GM19455 (cell line): ENCODE measurements at regions not wholly inside any gene's neighbourhood (a gene's known extent, or its start where the extent isn't known, plus 50 kb on each side); places are given as distances from the start of the nearest gene placed in this dataset.
A peak's percentile ranks its signal among the peaks of the same experiment; 100 is the strongest.
"Not testable (repeated sequence)": the region's sequence is repeated elsewhere in the genome, so short reads cannot be mapped to it uniquely, and the experiment has no call there.

Source experiments
- ATAC-seq: cut with Tn5 transposase; IDR thresholded peaks from one replicate; pipeline ENCODE4 v1.9.1; 2021; ENCODE audit not compliant: unreplicated experiment

GRCh38 chr4:43089730-43090129, 197.2 kb downstream of the GRXCR1 start:
- no peak for ATAC-seq

- ATAC-seq = no peak
Observed at GRCh38 chr4:43103048-43103447, 210.5 kb downstream of the GRXCR1 start.

DNA sequence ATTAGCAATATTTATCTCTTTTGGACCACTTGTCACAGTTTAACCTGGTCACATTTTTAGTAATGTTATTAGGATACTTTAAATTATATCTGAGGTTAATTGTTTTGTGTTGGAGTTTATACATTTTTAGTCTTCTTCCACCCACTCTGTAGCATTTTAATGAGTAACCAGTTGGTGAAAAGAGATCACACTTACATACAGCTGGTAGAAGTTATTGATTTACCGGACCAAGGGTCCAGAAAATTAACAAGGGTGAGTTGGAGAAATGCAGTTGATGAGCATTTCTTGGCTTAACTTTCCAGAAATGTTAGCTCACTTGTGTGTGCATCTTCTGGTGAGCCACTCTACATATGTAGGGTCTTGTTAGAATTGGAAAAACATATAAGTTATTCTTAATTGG, 219.6 kb downstream of the GRXCR1 start:
- no peak for ATAC-seq

- ATAC-seq = no peak
Observed at GRCh38 chr4:43113196-43113595, 220.7 kb downstream of the GRXCR1 start.

- no peak for ATAC-seq
Observed at GRCh38 chr4:43126595-43126994, 234.1 kb downstream of the GRXCR1 start.

- ATAC-seq = no peak
Observed at GRCh38 chr4:43130228-43131021, 237.9 kb downstream of the GRXCR1 start.

- ATAC-seq = peak; percentile 84
Observed at GRCh38 chr4:43132010-43132582, 239.6 kb downstream of the GRXCR1 start.

- no peak for ATAC-seq
Observed at GRCh38 chr4:43133566-43133965, 241.1 kb downstream of the GRXCR1 start.

GRCh38 chr4:43136752-43137151, 244.2 kb downstream of the GRXCR1 start:
- ATAC-seq = no peak

DNA sequence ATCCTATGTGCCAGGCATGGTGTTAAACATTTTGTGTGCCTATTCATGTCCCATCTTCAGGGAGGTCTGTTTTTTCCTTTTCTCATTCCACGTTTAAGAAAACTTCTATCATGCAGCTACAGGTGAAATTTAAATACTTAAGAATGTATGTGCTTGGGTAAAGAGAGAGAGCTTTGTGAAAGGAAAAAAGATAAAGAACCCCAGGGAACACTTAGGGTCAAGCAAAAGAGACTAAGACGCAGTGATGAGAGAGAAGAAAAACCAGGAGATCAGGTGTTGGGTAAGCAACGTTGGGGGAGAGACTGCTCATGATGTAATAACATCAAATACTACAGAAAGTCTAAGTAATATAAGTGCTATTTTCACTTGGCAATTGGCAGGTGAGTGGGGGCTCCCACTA, 253.7 kb downstream of the GRXCR1 start:
- no peak for ATAC-seq

GRCh38 chr4:43148481-43148880, 256.0 kb downstream of the GRXCR1 start:
- ATAC-seq = no peak

GRCh38 chr4:43163101-43163792, 270.7 kb downstream of the GRXCR1 start:
- ATAC-seq = peak; percentile 62

DNA sequence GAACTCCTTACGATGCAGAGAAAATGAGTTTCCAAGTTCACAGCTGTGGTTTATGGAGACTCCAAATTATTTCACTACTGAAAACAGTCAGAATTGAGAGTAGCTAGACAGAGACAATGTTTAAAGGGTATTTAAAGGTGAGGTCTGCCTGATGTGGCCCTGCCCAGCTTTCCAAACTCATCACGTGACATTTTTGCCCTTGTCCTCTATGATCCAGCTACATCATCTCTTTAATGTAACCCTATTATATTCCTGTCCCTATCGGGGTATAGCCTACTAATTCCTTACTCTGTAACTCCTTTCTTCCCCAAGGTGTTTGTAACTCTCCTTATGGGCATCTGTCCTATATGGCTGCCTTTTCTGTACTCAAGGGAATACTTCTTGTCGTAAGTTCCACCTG, 297.2 kb downstream of the GRXCR1 start:
- no peak for ATAC-seq

DNA sequence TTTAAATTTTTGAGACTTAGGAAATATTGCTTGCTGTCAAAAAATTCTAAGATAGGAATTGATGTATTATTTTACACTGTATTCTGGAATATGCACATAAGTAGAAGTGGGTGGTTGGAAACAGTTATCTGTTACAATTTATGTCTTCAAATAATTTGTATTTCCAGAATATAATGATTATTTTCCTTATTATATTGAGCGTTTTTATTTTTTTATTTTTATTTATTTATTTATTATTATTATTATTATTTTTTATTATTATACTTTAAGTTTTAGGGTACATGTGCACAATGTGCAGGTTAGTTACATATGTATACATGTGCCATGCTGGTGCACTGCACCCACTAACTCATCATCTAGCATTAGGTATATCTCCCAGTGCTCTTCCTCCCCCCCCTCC, 320.1 kb downstream of the GRXCR1 start:
- ATAC-seq = not testable (repeated sequence)

DNA sequence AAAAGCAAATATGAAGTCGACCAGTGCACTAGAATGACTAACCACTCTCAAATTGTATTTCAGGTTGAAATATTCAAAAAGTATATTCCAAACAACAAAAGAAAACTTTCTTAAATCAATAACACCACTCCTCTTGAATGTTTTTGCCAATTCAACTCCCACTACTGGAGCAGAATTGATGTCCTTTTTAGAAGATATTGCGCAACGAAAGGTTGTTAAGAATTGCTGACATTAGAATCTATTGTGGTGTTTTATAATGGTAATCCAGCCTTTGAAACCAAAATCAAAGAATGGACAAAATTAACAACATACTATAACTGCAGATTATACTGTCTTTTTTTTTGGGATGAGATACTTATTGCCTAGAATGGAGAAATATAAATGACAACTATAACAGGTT, 331.3 kb downstream of the GRXCR1 start:
- no peak for ATAC-seq

- no peak for ATAC-seq
Observed at GRCh38 chr4:43224559-43224958, 332.0 kb downstream of the GRXCR1 start.

- no peak for ATAC-seq
Observed at GRCh38 chr4:43233321-43233720, 340.8 kb downstream of the GRXCR1 start.

- no peak for ATAC-seq
Observed at GRCh38 chr4:43234626-43235415, 342.3 kb downstream of the GRXCR1 start.

DNA sequence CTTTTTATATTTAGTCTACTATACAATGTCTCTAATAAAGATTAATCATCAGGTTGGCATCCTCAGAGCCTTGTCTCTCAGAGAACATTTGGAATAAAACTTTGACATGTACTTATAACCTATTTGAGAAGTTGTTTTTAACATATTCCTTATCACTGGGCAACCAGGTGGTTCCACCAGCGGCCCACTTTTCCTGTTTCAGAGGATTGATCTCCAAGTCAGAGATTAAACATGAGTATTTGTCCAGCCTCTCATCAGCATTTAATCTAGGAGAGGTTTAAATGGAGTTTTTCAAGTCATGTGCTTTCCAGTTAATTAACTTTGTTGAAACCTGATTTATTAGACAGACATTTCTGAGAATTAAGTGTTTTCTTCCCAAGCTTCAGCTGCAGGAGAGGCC, 345.5 kb downstream of the GRXCR1 start:
- ATAC-seq = no peak

GRCh38 chr4:43238585-43238984, 346.1 kb downstream of the GRXCR1 start:
- ATAC-seq = no peak

DNA sequence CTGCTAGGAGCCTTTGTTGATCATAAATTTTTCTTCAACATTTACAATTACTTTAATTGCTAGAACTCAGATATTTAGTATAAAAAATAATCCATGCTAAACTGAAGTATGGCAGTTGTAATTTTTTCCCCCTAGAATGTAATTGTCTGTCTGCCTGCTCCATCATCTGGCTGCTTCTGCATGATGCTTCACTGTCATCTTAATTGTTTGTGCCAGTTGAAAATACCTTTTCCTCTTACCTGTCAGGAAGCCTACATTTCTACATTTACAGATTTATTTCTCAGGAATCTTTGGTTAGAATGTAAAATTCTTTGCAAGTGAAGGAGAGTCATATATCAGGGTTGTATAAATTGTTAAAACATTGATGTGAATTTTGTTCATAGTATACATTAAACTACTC, 348.6 kb downstream of the GRXCR1 start:
- ATAC-seq = no peak
